H9 (cell line): ENCODE measurements at regions not wholly inside any gene's neighbourhood (a gene's known extent, or its start where the extent isn't known, plus 50 kb on each side); places are given as distances from the start of the nearest gene placed in this dataset.

ENCODE experiments used
- DNase-seq: peaks from one replicate; pipeline ENCODE4 v3.0.0-alpha.2; 2017
- H2AFZ ChIP-seq: one replicate; pipeline ENCODE4 v1.6.1; 2013; ENCODE audit warnings: mild to moderate bottlenecking, low read length, control low read depth, moderate library complexity
- H2AK5ac ChIP-seq: 2 replicates; pipeline ENCODE4 v1.6.1; 2013; ENCODE audit warnings: low read length, control low read depth, mixed read lengths; ENCODE audit not compliant: insufficient read length
- H2BK120ac ChIP-seq: one replicate; pipeline ENCODE4 v1.6.1; 2013; ENCODE audit warnings: low read depth, mild to moderate bottlenecking, low read length, control low read depth, inconsistent platforms; ENCODE audit not compliant: poor library complexity, severe bottlenecking
- H2BK12ac ChIP-seq: 2 replicates; pipeline ENCODE4 v1.6.1; 2013; ENCODE audit warnings: low read length, control low read depth, mixed read lengths, low read depth; ENCODE audit not compliant: insufficient read length
- H2BK15ac ChIP-seq: 2 replicates; pipeline ENCODE4 v1.6.1; 2013; ENCODE audit warnings: low read depth, low read length, control low read depth
- H2BK20ac ChIP-seq: one replicate; pipeline ENCODE4 v1.6.1; 2013; ENCODE audit warnings: low read depth, mild to moderate bottlenecking, low read length, control low read depth, inconsistent platforms; ENCODE audit not compliant: poor library complexity, severe bottlenecking
- H2BK5ac ChIP-seq: 2 replicates; pipeline ENCODE4 v1.6.1; 2013; ENCODE audit warnings: low read length, control low read depth, mixed read lengths; ENCODE audit not compliant: insufficient read length
- H3K14ac ChIP-seq: 2 replicates; pipeline ENCODE4 v1.6.1; 2013; ENCODE audit warnings: low read length, control low read depth; ENCODE audit not compliant: insufficient read depth
- H3K18ac ChIP-seq: 2 replicates; pipeline ENCODE4 v1.6.1; 2013; ENCODE audit warnings: low read depth, mild to moderate bottlenecking, mixed read lengths, low read length, control low read depth; ENCODE audit not compliant: insufficient read length
- H3K23ac ChIP-seq: 2 replicates; pipeline ENCODE4 v1.6.1; 2013; ENCODE audit warnings: low read length, control low read depth, mixed read lengths, low read depth; ENCODE audit not compliant: insufficient read length
- H3K23me2 ChIP-seq: 2 replicates; pipeline ENCODE4 v1.6.1; 2013; ENCODE audit warnings: low read depth, mild to moderate bottlenecking, mixed read lengths, low read length, control low read depth; ENCODE audit not compliant: insufficient read length, poor library complexity, severe bottlenecking
- H3K27ac ChIP-seq: 2 replicates; pipeline ENCODE4 v1.5.1; 2013; ENCODE audit warnings: low read length, control low read depth, mixed read lengths, low read depth; ENCODE audit not compliant: insufficient read length
- H3K27me3 ChIP-seq: 2 replicates; pipeline ENCODE4 v1.6.1; 2013; ENCODE audit warnings: low read length, control low read depth, inconsistent platforms; ENCODE audit not compliant: insufficient read depth
- H3K4ac ChIP-seq: 2 replicates; pipeline ENCODE4 v1.6.1; 2013; ENCODE audit warnings: low read depth, mild to moderate bottlenecking, control low read depth, inconsistent platforms, low read length, moderate library complexity
- H3K4me1 ChIP-seq: 2 replicates; pipeline ENCODE4 v1.6.1; 2013; ENCODE audit warnings: low read length, control low read depth, inconsistent platforms; ENCODE audit not compliant: insufficient read depth
- H3K4me2 ChIP-seq: 2 replicates; pipeline ENCODE4 v1.6.1; 2013; ENCODE audit warnings: low read length, control low read depth, mixed read lengths; ENCODE audit not compliant: insufficient read length, insufficient read depth
- H3K56ac ChIP-seq: 2 replicates; pipeline ENCODE4 v1.6.1; 2013; ENCODE audit warnings: low read depth, mild to moderate bottlenecking, mixed read lengths, low read length, control low read depth; ENCODE audit not compliant: insufficient read length
- H3K79me1 ChIP-seq: 2 replicates; pipeline ENCODE4 v1.6.1; 2013; ENCODE audit warnings: low read depth, mild to moderate bottlenecking, moderate library complexity, low read length, control low read depth, inconsistent platforms; ENCODE audit not compliant: insufficient read depth, poor library complexity, severe bottlenecking
- H3K79me2 ChIP-seq: 2 replicates; pipeline ENCODE4 v1.6.1; 2013; ENCODE audit warnings: low read length, control low read depth, inconsistent platforms; ENCODE audit not compliant: insufficient read depth
- H3K9ac ChIP-seq: 2 replicates; pipeline ENCODE4 v1.6.1; 2013; ENCODE audit warnings: low read length, control low read depth, mixed read lengths; ENCODE audit not compliant: insufficient read length; ENCODE audit errors: extremely low read depth
- H3K9me3 ChIP-seq: one replicate; pipeline ENCODE4 v1.6.1; 2013; ENCODE audit warnings: low read depth, low read length, inconsistent platforms; ENCODE audit not compliant: control insufficient read depth
- H3T11ph ChIP-seq: one replicate; pipeline ENCODE4 v1.6.1; 2013; ENCODE audit warnings: mild to moderate bottlenecking, low read length, control low read depth, inconsistent platforms
- H4K20me1 ChIP-seq: one replicate; pipeline ENCODE4 v1.6.1; 2013; ENCODE audit not compliant: control insufficient read depth, insufficient read length, insufficient read depth
- H4K5ac ChIP-seq: 2 replicates; pipeline ENCODE4 v1.6.1; 2013; ENCODE audit warnings: low read depth, mild to moderate bottlenecking, mixed read lengths, low read length, control low read depth; ENCODE audit not compliant: insufficient read length
- H4K8ac ChIP-seq: replicated peaks from 2 replicates; pipeline ENCODE4 v1.6.1; 2013; ENCODE audit warnings: low read length, control low read depth, mixed read lengths, low read depth; ENCODE audit not compliant: insufficient read length
- H4K91ac ChIP-seq: 2 replicates; pipeline ENCODE4 v1.6.1; 2013; ENCODE audit warnings: low read depth, mild to moderate bottlenecking, moderate library complexity, mixed read lengths, low read length, control low read depth; ENCODE audit not compliant: insufficient read length
- H3K27ac Mint-ChIP-seq, 3 experiments: 2 replicates in 2 of 3; 3 replicates in 1 of 3; pipeline ENCODE4 v1.8.0; 2020 to 2021; ENCODE audit warnings: mixed read lengths in 3 of 3, mild to moderate bottlenecking in 1 of 3, moderate library complexity in 1 of 3
- H3K27me3 Mint-ChIP-seq: 2 replicates; pipeline ENCODE4 v1.8.0; 2021; ENCODE audit warnings: low read depth, mild to moderate bottlenecking, moderate library complexity, mixed read lengths
- H3K36me3 Mint-ChIP-seq, 3 experiments: 2 replicates in 2 of 3; 3 replicates in 1 of 3; pipeline ENCODE4 v1.8.0; 2020 to 2021; ENCODE audit warnings: low read depth in 3 of 3, mixed read lengths in 3 of 3; ENCODE audit not compliant: insufficient read depth in 1 of 3
- H3K4me1 Mint-ChIP-seq, 2 experiments: 2 replicates each; pipeline ENCODE4 v1.8.0; 2020; ENCODE audit warnings: mixed read lengths in 2 of 2
- H3K4me3 Mint-ChIP-seq, 2 experiments: 2 replicates in 1 of 2; 3 replicates in 1 of 2; pipeline ENCODE4 v1.8.0; 2020 to 2021; ENCODE audit warnings: mild to moderate bottlenecking in 2 of 2, mixed read lengths in 2 of 2, moderate library complexity in 1 of 2
- H3K9me3 Mint-ChIP-seq, 2 experiments: 2 replicates in 1 of 2; 3 replicates in 1 of 2; pipeline ENCODE4 v1.8.0; 2020; ENCODE audit warnings: mild to moderate bottlenecking in 2 of 2, mixed read lengths in 2 of 2, moderate library complexity in 1 of 2
- WGBS: extraction: QIAGEN DNeasy Blood & Tissue Kit; methylation state at CpG from one replicate; pipeline ENCODE4 v1.1.7; 2013; ENCODE audit warnings: missing lambda C conversion rate, low lambda C conversion rate, mixed read lengths; ENCODE audit not compliant: insufficient read length; ENCODE audit errors: extremely low coverage; 5-methylcytosine and 5-hydroxymethylcytosine counted together
- TF ChIP-seq, protein P1 (sequence below): fragments of 200-600 bp; sonication (generic); conservative IDR thresholded peaks from 3 replicates; pipeline ENCODE4 v1.8.0; 2021; ENCODE audit warnings: antibody characterized with exemption, mild to moderate bottlenecking

DNA sequence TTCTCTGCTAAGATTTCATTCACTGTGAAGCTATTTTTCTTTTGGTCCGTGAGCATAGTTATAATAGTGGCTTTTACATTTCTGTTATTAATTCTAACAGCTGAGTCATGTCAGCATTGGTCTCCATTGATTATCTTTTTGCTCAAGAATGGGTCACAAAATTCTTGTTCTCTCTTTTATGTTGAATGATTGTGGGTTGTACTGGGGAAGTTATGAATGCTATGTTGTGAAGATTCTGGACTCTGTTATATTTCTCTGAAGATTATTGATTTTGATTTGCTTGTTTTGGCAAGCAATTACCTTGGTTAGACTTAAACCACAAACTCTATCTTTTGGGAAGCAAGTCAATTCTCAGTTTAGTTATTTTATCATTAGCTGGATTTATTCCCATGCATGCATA, 98.8 kb downstream of the IRX5 start:
- H4K91ac ChIP-seq = no peak overlapping the region
- H2BK5ac ChIP-seq = no peak overlapping the region
- no peak overlapping the region for H3K27ac Mint-ChIP-seq
- H2BK15ac ChIP-seq = no peak overlapping the region
- H3K4me1 ChIP-seq = no peaks in the 10 kb centered on the region
- TF ChIP-seq, protein P1, sequence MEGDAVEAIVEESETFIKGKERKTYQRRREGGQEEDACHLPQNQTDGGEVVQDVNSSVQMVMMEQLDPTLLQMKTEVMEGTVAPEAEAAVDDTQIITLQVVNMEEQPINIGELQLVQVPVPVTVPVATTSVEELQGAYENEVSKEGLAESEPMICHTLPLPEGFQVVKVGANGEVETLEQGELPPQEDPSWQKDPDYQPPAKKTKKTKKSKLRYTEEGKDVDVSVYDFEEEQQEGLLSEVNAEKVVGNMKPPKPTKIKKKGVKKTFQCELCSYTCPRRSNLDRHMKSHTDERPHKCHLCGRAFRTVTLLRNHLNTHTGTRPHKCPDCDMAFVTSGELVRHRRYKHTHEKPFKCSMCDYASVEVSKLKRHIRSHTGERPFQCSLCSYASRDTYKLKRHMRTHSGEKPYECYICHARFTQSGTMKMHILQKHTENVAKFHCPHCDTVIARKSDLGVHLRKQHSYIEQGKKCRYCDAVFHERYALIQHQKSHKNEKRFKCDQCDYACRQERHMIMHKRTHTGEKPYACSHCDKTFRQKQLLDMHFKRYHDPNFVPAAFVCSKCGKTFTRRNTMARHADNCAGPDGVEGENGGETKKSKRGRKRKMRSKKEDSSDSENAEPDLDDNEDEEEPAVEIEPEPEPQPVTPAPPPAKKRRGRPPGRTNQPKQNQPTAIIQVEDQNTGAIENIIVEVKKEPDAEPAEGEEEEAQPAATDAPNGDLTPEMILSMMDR = no peak
- no peak overlapping the region for H3K56ac ChIP-seq
- peaks cover 0 to 7% (median 0%) of the 10 kb centered on the region in 3 experiments; a peak in 3 of 7 replicates for H3K36me3 Mint-ChIP-seq
- no peak overlapping the region for H3K9ac ChIP-seq
- H3K27me3 ChIP-seq = no peaks in the 10 kb centered on the region
- H4K5ac ChIP-seq = no peak overlapping the region
- H3K4me3 Mint-ChIP-seq = no peak overlapping the region
- H3K9me3 Mint-ChIP-seq = peaks cover 8 to 12% of the 10 kb centered on the region in 2 experiments; a peak in 4 of 5 replicates
- no peaks in the 10 kb centered on the region for H3K79me1 ChIP-seq
- H3T11ph ChIP-seq = no peak overlapping the region
- H2BK12ac ChIP-seq = no peak overlapping the region
- H3K27me3 Mint-ChIP-seq = peaks cover 26% of the 10 kb centered on the region
- no peak overlapping the region for H2AFZ ChIP-seq
- no peak overlapping the region for H2BK20ac ChIP-seq
- no peak overlapping the region for H3K4me2 ChIP-seq
- no peak overlapping the region for H2BK120ac ChIP-seq
- H4K20me1 ChIP-seq = no peaks in the 10 kb centered on the region
- no CpG with 5 or more reads among the region's 1 CpG for WGBS
- H4K8ac ChIP-seq = no peak overlapping the region
- no peak overlapping the region for H3K27ac ChIP-seq
- H3K4me1 Mint-ChIP-seq = no peaks in the 10 kb centered on the region
- H3K79me2 ChIP-seq = no peaks in the 10 kb centered on the region
- H3K4ac ChIP-seq = no peak overlapping the region
- no peaks in the 10 kb centered on the region for H3K23me2 ChIP-seq
- no peak for DNase-seq
- H3K9me3 ChIP-seq = no peaks in the 10 kb centered on the region
- H2AK5ac ChIP-seq = no peak overlapping the region
- no peak overlapping the region for H3K14ac ChIP-seq
- no peak overlapping the region for H3K18ac ChIP-seq
- H3K23ac ChIP-seq = no peak overlapping the region
